Fibroblast of lung (primary cell): ENCODE measurements at regions not wholly inside any gene's neighbourhood (a gene's known extent, or its start where the extent isn't known, plus 50 kb on each side); places are given as distances from the start of the nearest gene placed in this dataset.

Experiments
- CTCF ChIP-seq, 2 donors: IDR thresholded peaks in 1 of 2; conservative IDR thresholded peaks in 1 of 2; 1 replicate in 1 of 2; 2 replicates in 1 of 2; pipeline ENCODE4 v1.5.1; 2011 to 2012; ENCODE audit warnings: low read length in 2 of 2, control low read depth in 1 of 2, inconsistent platforms in 1 of 2, low read depth in 1 of 2, mild to moderate bottlenecking in 1 of 2
- EZH2 ChIP-seq: IDR thresholded peaks from 2 replicates; pipeline ENCODE4 v1.5.1; 2012; ENCODE audit warnings: low read length, control low read depth, mild to moderate bottlenecking; ENCODE audit errors: missing control alignments

GRCh38 chr9:24398466-24398865, 147.2 kb downstream of the IZUMO3 start:
- TF ChIP-seq CTCF (conservative IDR thresholded peaks at IDR 0.05 in 1 of 2, IDR thresholded peaks at IDR 0.05 in 1 of 2; ENCODE audit: low read depth in 1 of 2, low read length in 2 of 2) = no peak
- no peak for TF ChIP-seq EZH2
